Fibroblast of the aortic adventitia (primary cell): ENCODE measurements at regions not wholly inside any gene's neighbourhood (a gene's known extent, or its start where the extent isn't known, plus 50 kb on each side); places are given as distances from the start of the nearest gene placed in this dataset.

Experiments used
- DNase-seq: peaks from one replicate; pipeline ENCODE4 v3.0.0-alpha.2; 2010; ENCODE audit warnings: low read depth
- H3K4me3 ChIP-seq: 2 replicates; pipeline ENCODE4 v1.5.1; 2011; ENCODE audit warnings: low read depth, mild to moderate bottlenecking, control low read depth, low read length, moderate library complexity
- TF ChIP-seq, protein P1 (sequence below): IDR thresholded peaks from 2 replicates; pipeline ENCODE4 v1.5.1; 2011; ENCODE audit warnings: mild to moderate bottlenecking, low read length, control low read depth, inconsistent platforms; ENCODE audit not compliant: insufficient read depth

DNA sequence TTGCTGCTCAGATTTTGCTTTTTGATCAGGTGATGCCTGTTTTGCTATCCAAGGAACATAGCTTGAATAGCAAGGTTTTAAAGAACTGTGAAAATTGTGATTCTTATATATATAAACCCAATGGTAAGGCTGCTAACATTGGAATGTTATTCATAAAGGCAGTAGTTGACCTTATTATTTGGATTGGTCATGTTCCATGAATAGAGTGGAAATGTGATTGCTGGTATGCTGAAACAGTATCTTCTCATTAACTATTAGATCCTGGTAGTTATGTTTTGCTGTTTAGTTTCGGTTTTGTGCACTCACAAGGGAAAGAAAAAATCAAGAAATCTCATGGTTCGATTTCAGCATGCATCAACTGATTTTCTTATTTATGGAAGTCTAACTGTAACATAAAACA lies 78.7 kb upstream of the NPHP3 start:
- DNase-seq: no peak
- H3K4me3 ChIP-seq: no peak overlapping the region
- TF ChIP-seq, protein P1, sequence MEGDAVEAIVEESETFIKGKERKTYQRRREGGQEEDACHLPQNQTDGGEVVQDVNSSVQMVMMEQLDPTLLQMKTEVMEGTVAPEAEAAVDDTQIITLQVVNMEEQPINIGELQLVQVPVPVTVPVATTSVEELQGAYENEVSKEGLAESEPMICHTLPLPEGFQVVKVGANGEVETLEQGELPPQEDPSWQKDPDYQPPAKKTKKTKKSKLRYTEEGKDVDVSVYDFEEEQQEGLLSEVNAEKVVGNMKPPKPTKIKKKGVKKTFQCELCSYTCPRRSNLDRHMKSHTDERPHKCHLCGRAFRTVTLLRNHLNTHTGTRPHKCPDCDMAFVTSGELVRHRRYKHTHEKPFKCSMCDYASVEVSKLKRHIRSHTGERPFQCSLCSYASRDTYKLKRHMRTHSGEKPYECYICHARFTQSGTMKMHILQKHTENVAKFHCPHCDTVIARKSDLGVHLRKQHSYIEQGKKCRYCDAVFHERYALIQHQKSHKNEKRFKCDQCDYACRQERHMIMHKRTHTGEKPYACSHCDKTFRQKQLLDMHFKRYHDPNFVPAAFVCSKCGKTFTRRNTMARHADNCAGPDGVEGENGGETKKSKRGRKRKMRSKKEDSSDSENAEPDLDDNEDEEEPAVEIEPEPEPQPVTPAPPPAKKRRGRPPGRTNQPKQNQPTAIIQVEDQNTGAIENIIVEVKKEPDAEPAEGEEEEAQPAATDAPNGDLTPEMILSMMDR: no peak

DNA sequence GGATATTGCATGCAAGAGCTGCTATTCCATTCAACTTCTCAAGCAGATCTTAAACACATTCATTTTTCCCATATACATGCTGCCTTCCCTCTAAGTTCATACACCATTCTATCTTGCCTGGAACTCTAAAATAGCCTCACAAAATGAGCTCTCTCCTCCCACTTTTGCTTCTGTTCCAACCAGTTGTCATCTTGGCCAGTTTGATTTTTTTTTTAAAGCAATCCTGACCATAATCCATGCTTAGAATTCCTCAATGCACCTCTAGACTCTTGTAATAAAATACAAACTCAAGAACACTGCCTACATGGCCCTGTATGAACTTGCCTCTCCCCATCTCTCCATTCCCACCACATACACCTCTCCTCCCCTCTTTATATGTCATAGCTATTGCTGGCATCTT lies 68.6 kb upstream of the NPHP3 start:
- no peak overlapping the region for H3K4me3 ChIP-seq
- DNase-seq: no peak
- TF ChIP-seq, protein P1: no peak

DNA sequence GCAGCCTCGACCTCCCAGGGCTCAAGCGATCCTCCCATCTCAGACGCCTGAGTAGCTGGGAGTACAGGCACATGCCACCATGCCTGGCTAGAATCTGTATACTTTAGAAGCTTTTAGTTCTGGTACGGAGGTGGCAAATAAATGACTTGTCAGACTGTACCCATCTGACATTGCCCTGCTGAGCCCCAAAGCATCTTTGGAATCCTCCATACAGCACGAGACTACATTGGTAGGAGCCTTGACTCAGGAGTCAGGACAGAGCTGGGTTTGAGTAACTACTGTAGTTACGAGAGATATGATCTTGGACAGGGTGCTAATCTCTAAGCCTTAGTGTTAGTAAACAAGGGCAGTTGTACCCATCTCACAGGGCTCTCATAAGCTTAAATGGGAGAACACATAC lies 67.8 kb upstream of the NPHP3 start:
- TF ChIP-seq, protein P1: no peak
- no peak overlapping the region for H3K4me3 ChIP-seq
- no peak for DNase-seq

DNA sequence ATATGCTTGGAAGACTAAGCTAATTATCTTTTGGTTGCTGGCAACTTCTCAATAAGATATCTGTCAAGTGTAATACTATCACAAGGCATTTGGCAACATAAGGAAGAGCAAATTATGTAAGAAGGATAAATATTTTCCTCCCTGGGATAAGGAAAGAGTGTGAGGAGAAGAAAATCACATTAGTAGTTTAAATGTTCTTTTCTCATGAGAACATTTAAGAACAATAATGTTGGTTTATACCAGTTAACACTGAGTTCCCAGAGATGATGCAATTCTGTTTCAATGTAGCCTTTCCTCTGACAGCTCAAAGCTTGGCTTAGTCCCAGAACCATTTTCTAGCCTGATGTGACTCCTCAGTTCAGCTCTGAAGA lies 66.1 kb upstream of the NPHP3 start:
- TF ChIP-seq, protein P1: no peak
- DNase-seq: peak; percentile 94
- no peak overlapping the region for H3K4me3 ChIP-seq

DNA sequence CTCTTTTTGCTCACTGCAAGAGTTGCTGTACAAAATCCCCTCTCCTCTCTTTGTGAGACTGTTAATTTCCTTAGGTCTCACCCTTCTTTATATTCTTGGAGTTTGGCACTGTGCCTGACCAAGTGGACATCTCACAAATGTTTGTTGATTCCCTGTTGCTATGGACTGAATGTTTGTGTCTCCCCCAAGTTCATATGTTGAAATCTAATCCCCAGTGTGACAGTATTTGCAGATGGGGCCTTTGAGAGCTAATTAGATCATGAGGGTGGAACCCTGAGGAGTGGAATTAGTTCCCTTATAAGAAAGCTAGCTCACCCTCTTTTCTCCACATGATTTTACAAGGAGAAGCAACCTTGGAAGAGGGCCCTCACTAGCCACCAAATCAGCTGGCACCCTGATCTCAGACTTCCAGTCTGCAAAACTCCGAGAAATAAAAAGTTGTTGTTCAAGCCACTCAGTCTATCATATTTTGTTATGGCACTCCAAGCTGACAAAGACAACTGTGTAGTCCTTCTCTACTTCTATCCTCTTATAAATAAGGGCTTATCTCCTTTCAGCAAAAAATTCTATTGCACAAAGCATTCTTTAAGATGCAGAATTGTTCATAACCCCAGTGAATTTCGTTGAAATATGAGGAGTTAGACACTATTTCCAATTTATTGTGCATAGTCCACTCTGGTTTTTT lies 65.5 kb upstream of the NPHP3 start:
- peak; percentile 26 for DNase-seq
- TF ChIP-seq, protein P1: no peak
- no peak overlapping the region for H3K4me3 ChIP-seq

DNA sequence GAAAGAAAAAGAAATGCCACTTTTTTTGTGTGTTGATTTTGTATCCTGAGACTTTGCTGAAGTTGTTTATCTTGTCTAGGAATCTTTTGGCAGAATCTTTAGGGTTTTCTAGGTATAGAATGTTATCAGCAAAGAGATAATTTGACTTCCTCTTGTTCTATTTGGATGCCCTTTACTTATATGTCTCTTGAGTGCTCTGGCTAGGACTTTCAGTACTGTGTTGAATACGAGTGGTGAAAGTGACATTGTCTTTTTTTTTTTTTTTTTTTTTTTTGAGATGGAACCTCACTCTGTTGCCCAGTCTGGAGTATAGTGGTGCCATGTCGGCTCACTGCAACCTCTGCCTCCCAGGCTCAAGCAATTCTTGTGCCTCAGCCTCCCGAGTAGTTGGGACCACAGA lies 64.7 kb upstream of the NPHP3 start:
- no peak for DNase-seq
- TF ChIP-seq, protein P1: no peak
- no peak overlapping the region for H3K4me3 ChIP-seq

DNA sequence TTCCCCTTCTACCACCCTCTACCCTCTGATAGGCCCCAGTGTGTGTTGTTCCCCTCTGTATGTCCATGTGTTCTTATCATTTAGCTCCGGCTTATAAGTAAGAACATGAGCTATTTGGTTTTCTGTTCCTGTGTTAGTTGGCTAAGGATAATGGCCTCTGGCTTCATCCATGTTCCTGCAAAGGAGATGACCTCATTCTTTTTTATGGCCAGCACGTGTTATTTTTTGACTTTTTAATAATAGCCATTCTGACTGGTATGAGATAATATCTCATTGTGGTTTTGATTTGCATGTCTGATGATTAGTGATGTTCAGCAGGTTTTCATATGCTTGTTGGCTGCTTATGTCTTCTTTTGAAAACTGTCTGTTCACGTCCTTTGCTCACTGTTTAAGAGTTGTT lies 63.1 kb upstream of the NPHP3 start:
- H3K4me3 ChIP-seq: no peak overlapping the region
- TF ChIP-seq, protein P1: no peak
- DNase-seq: peak; percentile 22
